COLO668 (cell line): ENCODE measurements at regions not wholly inside any gene's neighbourhood (a gene's known extent, or its start where the extent isn't known, plus 50 kb on each side); places are given as distances from the start of the nearest gene placed in this dataset.

Experiments
- DNase-seq: peaks from one replicate; lab custom pipeline; 2025; ENCODE audit not compliant: unreplicated experiment; lab: John Stamatoyannopoulos, UW

- DNase-seq, result no peak
These were observed 142.9 kb upstream of the TMPO start for GRCh38 chr12:98372340-98373024.

DNA sequence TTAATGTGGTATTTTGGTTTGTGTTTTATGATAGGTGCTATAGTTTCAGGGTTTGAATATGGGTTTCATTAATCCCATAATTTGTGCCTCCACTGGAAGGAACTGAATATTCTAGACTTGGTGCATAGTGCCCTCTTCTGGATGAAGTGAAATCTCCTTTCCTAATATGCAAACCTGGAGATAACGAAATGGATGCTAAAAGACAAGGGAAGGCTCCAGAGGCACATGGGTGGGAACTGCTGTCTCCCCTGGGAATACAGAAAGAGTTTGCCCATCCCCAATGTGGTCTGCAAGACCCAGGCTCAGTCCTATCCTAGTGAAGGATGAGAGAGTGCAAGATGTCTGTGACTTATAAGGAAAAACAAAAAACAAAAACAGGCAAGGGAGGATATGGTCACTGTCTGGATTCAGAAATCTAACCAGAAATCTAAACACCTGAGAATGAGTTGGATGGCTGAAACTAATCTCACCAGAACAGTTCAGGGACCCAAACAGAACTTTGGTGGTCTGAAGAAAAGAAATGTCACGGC is 142.3 kb upstream of the TMPO start:
- DNase-seq, result peak; percentile 34

GRCh38 chr12:98374007-98374406 is 141.4 kb upstream of the TMPO start:
- DNase-seq, result no peak

DNA sequence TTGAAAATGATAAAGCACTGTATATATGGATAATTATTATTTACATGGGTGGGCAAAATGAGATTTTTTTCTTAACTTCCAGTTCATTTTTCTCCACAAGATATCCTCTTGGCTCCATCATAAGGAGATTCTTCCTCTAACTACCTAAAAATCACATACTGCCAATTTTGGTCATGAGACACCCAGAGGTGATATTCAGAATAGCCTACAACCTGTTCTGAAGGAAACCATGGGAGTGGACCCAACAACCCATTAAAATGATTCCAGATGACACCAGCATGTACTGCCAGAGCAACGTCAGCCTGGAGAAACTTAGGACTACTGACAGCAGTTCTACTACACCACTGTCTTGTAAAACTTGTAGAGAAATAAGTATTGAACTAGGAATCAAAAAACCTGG is 136.3 kb upstream of the TMPO start:
- DNase-seq, result no peak

DNA sequence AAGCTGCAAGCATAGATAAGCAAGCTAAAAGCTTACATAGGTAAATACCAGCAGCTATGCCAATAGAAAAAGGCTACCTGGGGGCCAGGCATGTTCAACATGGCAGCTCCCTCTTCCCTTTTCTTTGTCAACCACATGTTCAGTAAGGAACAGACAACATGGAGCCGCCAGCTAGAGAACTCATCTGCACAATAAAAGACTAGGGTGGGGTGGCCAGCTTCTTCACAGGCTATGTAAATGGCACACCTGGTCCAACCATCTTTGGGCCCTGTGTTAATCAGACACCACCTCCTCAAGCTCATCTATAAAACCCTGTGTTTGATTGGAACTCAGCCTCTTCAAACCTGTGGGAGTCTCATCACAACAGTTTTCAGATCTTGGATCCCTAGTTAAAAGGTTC is 129.7 kb upstream of the TMPO start:
- DNase-seq, result no peak

- no peak for DNase-seq
These were observed 127.9 kb upstream of the TMPO start for GRCh38 chr12:98387444-98387843.

GRCh38 chr12:98388126-98388525 is 127.3 kb upstream of the TMPO start:
- DNase-seq, result no peak

DNA sequence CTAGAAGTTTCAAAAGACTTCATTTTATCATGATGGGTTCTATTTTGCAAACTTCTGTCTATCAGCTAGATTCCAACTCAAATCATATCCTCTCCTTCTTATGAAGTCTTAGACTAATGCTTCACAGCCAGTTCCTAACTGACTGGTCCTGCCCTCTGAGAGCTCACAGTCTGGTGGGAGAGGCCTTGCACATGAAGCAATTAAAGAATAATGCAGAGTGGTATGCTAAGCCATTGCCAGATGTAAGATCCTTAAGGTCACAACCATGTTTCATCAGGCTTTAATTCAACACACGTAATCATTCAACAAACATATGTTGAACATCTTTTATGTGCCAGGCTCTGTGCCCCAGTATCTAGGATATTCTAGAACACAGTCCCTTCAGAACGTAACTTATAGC is 125.8 kb upstream of the TMPO start:
- no peak for DNase-seq

GRCh38 chr12:98397323-98398105 is 117.9 kb upstream of the TMPO start:
- DNase-seq, result peak; percentile 87

- DNase-seq, result peak; percentile 15
These were observed 115.9 kb upstream of the TMPO start for GRCh38 chr12:98399532-98399931.

DNA sequence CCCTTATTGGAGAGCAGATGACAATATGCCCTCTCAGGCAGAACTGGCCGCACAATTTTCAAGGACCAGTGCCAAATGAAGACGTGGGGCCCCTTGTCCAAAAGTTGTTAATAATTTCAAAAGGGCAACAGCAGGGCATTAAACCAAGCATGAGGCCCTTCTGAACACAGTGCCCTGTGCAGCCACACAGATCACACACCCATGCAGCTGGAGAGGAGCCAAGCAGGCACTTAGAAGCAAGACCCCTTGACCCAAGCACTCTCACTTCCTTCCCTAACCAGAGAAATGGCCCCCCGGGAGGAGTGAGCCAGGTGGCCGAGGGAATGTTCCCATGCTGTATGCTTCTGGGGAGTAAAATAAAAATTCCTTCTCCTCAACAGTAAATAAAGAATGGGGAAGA is 114.0 kb upstream of the TMPO start:
- DNase-seq, result no peak

GRCh38 chr12:98402091-98402490 is 113.3 kb upstream of the TMPO start:
- DNase-seq, result no peak

DNA sequence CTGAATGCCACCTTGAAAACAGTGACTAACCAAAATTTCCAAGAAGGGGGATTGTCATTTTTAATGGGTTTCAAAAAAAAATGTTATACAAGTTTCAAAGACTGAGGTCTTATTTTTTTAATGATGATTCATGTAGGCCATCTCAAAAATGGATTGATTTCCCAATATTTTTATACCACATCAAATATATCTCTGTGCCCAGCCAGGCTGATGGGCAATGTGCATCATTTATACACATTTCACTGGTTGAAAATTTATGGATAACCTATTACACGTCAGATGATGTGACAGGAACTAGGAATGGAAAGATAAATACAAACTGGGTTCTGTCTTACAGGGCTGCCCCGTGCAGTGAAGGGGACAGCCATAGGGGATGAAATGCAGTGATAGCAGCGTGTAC is 112.7 kb upstream of the TMPO start:
- no peak for DNase-seq

GRCh38 chr12:98403385-98403784 is 112.0 kb upstream of the TMPO start:
- no peak for DNase-seq

DNA sequence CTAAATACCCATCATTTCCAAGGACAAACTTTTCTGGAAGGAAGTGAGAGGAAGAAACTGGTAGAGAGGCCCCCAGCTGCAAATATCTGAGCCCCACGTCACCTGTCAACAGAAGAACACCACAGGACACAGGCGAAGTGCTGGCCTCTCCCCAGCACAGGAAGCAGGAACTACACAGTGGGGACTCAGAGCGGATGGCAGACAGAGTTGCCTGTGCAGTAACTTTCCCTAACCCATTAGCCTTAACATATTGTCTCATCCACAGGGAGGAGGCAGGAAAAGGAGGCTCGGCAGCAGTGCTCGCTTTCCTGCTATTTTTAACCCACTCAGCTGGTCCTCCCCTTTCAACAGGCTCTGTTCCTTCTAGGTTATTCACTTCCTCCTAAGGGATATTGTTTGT is 111.5 kb upstream of the TMPO start:
- DNase-seq, result no peak

- DNase-seq, result no peak
These were observed 109.5 kb upstream of the TMPO start for GRCh38 chr12:98405805-98406366.

DNA sequence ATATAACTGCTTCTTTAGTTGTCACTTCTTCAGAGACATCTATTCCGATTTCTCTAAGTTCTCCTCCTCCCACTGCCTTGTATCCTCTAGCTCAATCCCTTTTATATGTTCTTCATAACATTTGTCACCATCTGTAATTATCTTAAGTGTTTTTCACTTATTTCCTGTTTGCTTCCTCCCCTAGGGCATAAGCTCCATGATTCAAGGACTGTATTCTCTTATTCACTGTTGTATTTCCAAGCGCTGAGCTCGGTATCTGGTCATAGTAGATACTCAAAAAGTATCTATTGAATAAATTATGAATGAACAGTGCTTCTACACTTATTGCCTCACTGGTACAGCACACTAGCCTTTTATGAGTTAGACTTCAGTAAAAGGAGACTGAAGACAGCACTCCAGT is 109.0 kb upstream of the TMPO start:
- no peak for DNase-seq

- DNase-seq, result no peak
These were observed 106.7 kb upstream of the TMPO start for GRCh38 chr12:98408681-98409080.

- no peak for DNase-seq
These were observed 105.8 kb upstream of the TMPO start for GRCh38 chr12:98409548-98409947.

- DNase-seq, result no peak
These were observed 105.0 kb upstream of the TMPO start for GRCh38 chr12:98410356-98410755.

GRCh38 chr12:98416845-98417244 is 98.5 kb upstream of the TMPO start:
- DNase-seq, result no peak

DNA sequence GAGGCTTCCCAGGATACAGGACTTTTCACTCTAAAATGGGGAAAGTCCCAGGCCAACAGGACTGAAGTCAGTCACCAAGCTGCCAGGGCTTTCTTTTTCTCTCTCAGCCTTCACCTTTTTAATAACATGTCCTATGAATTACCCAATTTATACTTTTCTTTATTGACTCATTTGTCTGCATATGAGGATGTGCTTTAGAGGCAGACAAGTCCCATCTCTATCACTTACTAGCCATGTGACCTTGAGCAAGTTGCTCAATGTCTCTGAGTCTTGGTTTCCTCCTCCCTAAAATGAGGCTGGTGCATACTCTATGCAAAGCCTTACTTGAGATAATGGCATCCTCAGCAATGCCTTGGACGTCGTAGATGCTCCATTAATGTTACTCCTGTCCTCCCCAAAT is 98.1 kb upstream of the TMPO start:
- no peak for DNase-seq
